NB4 (cell line): ENCODE measurements at regions not wholly inside any gene's neighbourhood (a gene's known extent, or its start where the extent isn't known, plus 50 kb on each side); places are given as distances from the start of the nearest gene placed in this dataset.

Experiments
- MYC ChIP-seq: IDR thresholded peaks from 2 replicates; pipeline ENCODE4 v1.6.1; 2011; ENCODE audit warnings: low read depth, low read length
- POLR2A ChIP-seq: IDR thresholded peaks from 2 replicates; pipeline ENCODE4 v1.6.1; 2011; ENCODE audit warnings: mild to moderate bottlenecking; ENCODE audit not compliant: insufficient read length; ENCODE audit errors: extremely low read depth
- TF ChIP-seq, protein P1 (sequence below): IDR thresholded peaks from one replicate; pipeline ENCODE4 v1.5.1; 2012; ENCODE audit warnings: low read depth, low read length
- TF ChIP-seq, protein P2 (sequence below): IDR thresholded peaks from 2 replicates; pipeline ENCODE4 v1.6.1; 2011; ENCODE audit warnings: low read depth, low read length

DNA sequence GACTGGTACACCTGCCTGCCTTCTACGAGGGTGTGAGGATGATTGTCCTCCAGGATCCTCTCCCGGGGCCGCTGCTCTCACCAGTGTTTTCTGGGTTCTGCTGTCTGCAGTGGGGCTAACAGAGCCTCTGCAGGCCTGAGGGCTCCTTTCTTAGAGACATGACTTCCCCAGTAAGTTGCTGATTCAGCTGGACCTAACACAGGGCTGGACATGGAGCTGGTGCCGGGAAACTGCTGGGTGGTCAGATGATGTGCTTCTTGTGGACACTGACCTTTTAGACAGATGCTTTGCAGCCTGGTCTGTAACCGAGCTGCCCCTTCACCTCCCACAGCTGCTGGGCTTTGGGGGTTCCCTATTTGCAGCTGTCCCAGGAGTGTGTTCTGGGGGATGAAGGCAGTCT, 71.5 kb downstream of the FOXL1 start:
- TF ChIP-seq POLR2A: no peak
- TF ChIP-seq, protein P1, sequence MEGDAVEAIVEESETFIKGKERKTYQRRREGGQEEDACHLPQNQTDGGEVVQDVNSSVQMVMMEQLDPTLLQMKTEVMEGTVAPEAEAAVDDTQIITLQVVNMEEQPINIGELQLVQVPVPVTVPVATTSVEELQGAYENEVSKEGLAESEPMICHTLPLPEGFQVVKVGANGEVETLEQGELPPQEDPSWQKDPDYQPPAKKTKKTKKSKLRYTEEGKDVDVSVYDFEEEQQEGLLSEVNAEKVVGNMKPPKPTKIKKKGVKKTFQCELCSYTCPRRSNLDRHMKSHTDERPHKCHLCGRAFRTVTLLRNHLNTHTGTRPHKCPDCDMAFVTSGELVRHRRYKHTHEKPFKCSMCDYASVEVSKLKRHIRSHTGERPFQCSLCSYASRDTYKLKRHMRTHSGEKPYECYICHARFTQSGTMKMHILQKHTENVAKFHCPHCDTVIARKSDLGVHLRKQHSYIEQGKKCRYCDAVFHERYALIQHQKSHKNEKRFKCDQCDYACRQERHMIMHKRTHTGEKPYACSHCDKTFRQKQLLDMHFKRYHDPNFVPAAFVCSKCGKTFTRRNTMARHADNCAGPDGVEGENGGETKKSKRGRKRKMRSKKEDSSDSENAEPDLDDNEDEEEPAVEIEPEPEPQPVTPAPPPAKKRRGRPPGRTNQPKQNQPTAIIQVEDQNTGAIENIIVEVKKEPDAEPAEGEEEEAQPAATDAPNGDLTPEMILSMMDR: no peak
- TF ChIP-seq, protein P2, sequence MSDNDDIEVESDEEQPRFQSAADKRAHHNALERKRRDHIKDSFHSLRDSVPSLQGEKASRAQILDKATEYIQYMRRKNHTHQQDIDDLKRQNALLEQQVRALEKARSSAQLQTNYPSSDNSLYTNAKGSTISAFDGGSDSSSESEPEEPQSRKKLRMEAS: no peak
- no peak for TF ChIP-seq MYC
